Ovary (tissue), 7 donors: ENCODE measurements at regions not wholly inside any gene's neighbourhood (a gene's known extent, or its start where the extent isn't known, plus 50 kb on each side); places are given as distances from the start of the nearest gene placed in this dataset.
"Not testable (repeated sequence)": the region's sequence is repeated elsewhere in the genome, so short reads cannot be mapped to it uniquely, and the experiment has no call there.

Experiments used
- DNase-seq, 5 donors: peaks; one replicate each; pipeline ENCODE4 v3.0.0-alpha.2; 2019 to 2020
- H3K27ac ChIP-seq, 2 donors: fragments of 200-600 bp; one replicate each; pipeline versions ENCODE4 v1.5.1 to v1.8.0; 2019 to 2022
- H3K27me3 ChIP-seq: fragments of 200-600 bp; one replicate; pipeline ENCODE4 v1.8.0; 2022
- H3K36me3 ChIP-seq: fragments of 200-600 bp; sonication (generic); one replicate; pipeline ENCODE4 v1.5.1; 2019
- H3K4me1 ChIP-seq: one replicate; pipeline ENCODE4 v1.8.1; 2013; ENCODE audit warnings: mild to moderate bottlenecking, moderate library complexity; ENCODE audit not compliant: insufficient read depth
- H3K4me3 ChIP-seq: fragments of 200-600 bp; sonication (generic); one replicate; pipeline ENCODE4 v1.5.1; 2017
- H3K9me3 ChIP-seq, 2 donors: fragments of 200-600 bp in 1 of 2; sonication (generic) in 1 of 2; one replicate each; pipeline versions ENCODE4 v1.5.1 to v1.8.1; 2013 to 2019; ENCODE audit warnings: mild to moderate bottlenecking in 1 of 2, moderate library complexity in 1 of 2
- EP300 ChIP-seq: sonication (generic); formaldehyde crosslinking; IDR thresholded peaks from one replicate; pipeline ENCODE4 v1.6.1; 2017; ENCODE audit warnings: antibody characterized with exemption
- POLR2A ChIP-seq: fragments of 450-650 bp; IDR thresholded peaks from one replicate; pipeline ENCODE4 v1.6.1; 2017; ENCODE audit warnings: antibody characterized with exemption, mild to moderate bottlenecking, moderate library complexity
- WGBS, 3 donors: extraction: QIAGEN DNeasy Blood & Tissue Kit in 1 of 3; methylation state at CpG; one replicate each; pipeline versions ENCODE4 v1.1.5 to v1.1.7; 2013 to 2017; 5-methylcytosine and 5-hydroxymethylcytosine counted together
- intact Hi-C, 4 donors: fragments of 100-400 bp; cut with DNase I; formaldehyde crosslinking; loops; one replicate each; pipeline versions ENCODE4 v1.11.0 to v1.15.1; 2022 to 2023
- TF ChIP-seq, protein P1 (sequence below), 3 donors: fragments of 450-650 bp in 2 of 3; fragments of 200-600 bp in 1 of 3; IDR thresholded peaks; one replicate each; pipeline versions ENCODE4 v1.5.1 to v1.8.0; 2016 to 2022; ENCODE audit warnings: antibody characterized with exemption in 3 of 3, mild to moderate bottlenecking in 1 of 3
- donor health status: DM: no; HTN: no; CAD: no; lungs with moderate emphysema.
- donor health status: DM: no; HTN: no; CAD: no.
- donor health status: Bipolar disorder and iron deficiency.
- donor health status: DM: no; HTN: no; CAD: no.
- donor health status: DM: yes; HTN: yes; CAD: no.

DNA sequence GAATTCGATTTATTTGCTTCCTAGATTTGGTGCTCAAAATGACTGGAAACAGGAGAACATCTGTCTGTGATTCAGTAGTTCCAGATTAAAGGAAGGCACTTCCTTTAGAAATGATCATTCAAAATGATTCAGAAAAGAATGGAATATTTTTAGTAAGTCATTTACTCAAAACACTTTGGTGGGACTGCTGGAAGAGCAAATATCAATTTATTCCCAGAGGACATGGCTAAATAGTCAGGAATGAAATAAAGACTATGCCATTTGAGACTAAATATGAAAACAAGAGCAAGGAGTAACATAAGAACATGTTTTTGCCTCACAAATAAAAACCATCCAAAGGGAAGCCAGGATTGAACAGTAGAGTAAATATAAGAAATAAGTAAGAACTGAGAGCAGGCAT is 138.6 kb upstream of the RASA1 start:
- Histone ChIP-seq H3K27ac (no peak overlapping the region), H3K9me3 (no peaks in the 10 kb centered on the region), H3K36me3 (no peaks in the 10 kb centered on the region), H3K4me3 (no peak overlapping the region), H3K27me3 (no peaks in the 10 kb centered on the region), H3K4me1 (no peaks in the 10 kb centered on the region)
- 56 to 70% (median 65%) methylated on average over 1 of the region's 1 CpG for WGBS, 3 donors
- TF ChIP-seq, protein P1, sequence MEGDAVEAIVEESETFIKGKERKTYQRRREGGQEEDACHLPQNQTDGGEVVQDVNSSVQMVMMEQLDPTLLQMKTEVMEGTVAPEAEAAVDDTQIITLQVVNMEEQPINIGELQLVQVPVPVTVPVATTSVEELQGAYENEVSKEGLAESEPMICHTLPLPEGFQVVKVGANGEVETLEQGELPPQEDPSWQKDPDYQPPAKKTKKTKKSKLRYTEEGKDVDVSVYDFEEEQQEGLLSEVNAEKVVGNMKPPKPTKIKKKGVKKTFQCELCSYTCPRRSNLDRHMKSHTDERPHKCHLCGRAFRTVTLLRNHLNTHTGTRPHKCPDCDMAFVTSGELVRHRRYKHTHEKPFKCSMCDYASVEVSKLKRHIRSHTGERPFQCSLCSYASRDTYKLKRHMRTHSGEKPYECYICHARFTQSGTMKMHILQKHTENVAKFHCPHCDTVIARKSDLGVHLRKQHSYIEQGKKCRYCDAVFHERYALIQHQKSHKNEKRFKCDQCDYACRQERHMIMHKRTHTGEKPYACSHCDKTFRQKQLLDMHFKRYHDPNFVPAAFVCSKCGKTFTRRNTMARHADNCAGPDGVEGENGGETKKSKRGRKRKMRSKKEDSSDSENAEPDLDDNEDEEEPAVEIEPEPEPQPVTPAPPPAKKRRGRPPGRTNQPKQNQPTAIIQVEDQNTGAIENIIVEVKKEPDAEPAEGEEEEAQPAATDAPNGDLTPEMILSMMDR (IDR thresholded peaks at IDR 0.05) = no peak
- TF ChIP-seq EP300 (no peak), POLR2A (no peak)
- intact Hi-C loops = no loop called here
- no peak for DNase-seq

DNA sequence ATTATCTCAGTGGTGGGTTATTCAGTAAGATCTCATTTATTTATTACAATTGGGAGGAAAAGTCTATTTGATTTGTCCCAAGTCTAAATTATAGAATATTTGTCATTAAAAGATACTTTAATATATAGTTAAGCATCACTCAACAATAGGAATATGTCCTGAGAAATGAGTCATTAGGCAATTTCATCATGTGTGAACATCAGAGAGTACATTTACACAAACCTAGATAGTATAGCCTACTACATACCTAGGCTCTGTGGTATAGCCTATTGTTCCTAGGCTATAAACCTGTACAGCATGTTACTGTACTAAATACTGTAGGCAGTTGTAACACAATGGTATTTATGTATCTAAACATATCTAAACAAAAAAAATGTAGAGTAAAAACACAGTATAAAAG is 135.0 kb upstream of the RASA1 start:
- H3K4me3 ChIP-seq = no peak overlapping the region
- H3K4me1 ChIP-seq = no peaks in the 10 kb centered on the region
- no peak overlapping the region for H3K27ac ChIP-seq
- DNase-seq = no peak
- H3K9me3 ChIP-seq = no peaks in the 10 kb centered on the region
- no peaks in the 10 kb centered on the region for H3K27me3 ChIP-seq
- intact Hi-C loops = no loop called here
- no peaks in the 10 kb centered on the region for H3K36me3 ChIP-seq
- TF ChIP-seq EP300 (no peak), POLR2A (no peak)
- TF ChIP-seq, protein P1 (IDR thresholded peaks at IDR 0.05) = no peak

DNA sequence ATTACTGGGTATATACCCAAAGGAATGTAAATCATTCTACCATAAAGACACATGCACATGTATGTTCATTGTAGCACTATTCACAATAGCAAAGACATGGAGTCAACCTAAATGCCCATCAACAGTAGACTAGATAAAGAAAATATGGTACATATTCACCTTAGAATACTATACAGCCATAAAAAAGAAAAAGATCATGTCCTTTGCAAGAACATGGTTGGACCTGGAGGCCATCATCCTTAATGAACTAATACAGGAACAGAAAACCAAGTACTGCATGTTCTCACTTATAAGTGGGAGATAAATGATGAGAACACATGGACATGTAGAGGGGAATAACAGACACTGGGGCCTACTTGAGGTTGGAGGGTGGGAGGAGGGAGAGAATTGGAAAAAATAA is 133.2 kb upstream of the RASA1 start:
- H3K27me3 ChIP-seq, intact Hi-C loops, H3K27ac ChIP-seq, H3K36me3 ChIP-seq, H3K4me3 ChIP-seq, H3K9me3 ChIP-seq, H3K4me1 ChIP-seq, DNase-seq: not testable (repeated sequence)

DNA sequence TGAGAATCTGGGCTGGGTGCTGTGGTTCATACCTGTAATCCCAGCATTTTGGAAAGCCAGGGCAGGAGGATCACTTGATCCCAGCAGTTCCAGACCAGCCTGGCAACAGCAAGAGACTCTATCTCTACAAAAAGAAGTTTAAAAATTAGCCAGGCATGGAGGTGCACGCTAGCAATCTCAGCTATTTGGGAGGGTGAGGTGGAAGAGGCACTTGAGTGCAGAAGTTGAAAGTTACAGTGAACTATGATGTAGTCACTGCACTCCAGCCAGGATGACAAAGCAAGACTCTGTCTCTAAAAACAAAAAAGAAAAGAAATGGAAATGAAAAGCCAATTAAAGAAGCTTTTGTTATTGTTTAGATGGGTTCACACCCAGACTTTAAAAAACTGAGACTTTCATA is 131.6 kb upstream of the RASA1 start:
- Histone ChIP-seq H3K27me3 (no peaks in the 10 kb centered on the region), H3K4me1 (no peaks in the 10 kb centered on the region), H3K4me3 (no peak overlapping the region), H3K36me3 (no peaks in the 10 kb centered on the region), H3K27ac (no peak overlapping the region), H3K9me3 (no peaks in the 10 kb centered on the region)
- no peak for TF ChIP-seq POLR2A
- TF ChIP-seq, protein P1 (IDR thresholded peaks at IDR 0.05) = no peak
- no peak for TF ChIP-seq EP300
- 40 to 61% (median 58%) methylated on average over 1 of the region's 1 CpG for WGBS, 3 donors
- intact Hi-C loops = no loop called here
- no peak for DNase-seq

DNA sequence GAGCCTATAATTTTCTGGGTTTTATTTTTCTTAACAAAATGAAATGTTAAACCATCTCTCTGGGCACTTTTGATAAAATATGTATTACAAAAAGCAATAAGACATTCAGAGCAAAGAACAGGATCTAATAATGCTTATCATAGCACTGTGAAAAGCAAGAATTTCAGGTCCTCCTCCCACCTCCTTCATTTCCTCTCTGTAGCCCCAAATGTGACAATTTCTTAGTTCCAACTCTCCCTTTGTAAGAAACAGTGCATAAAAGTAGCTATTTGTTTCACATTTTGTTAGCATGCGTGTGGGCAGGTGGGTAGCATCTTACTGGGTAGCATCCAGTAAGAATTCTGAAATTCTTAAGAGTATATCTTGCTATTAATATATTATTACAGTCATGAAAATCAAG is 130.9 kb upstream of the RASA1 start:
- Histone ChIP-seq H3K27ac (no peak overlapping the region), H3K9me3 (no peaks in the 10 kb centered on the region)
- 81 to 94% (median 89%) methylated on average over 1 of the region's 1 CpG for WGBS, 3 donors

More for the DNA sequence above, 130.9 kb upstream of the RASA1 start:
- Histone ChIP-seq H3K36me3 (no peaks in the 10 kb centered on the region), H3K4me1 (no peaks in the 10 kb centered on the region), H3K27me3 (no peaks in the 10 kb centered on the region), H3K4me3 (no peak overlapping the region)
- intact Hi-C loops = no loop called here
- TF ChIP-seq, protein P1 (IDR thresholded peaks at IDR 0.05) = no peak
- DNase-seq = no peak
